ENCODE measurements at regions not wholly inside any gene's neighbourhood (a gene's known extent, or its start where the extent isn't known, plus 50 kb on each side); places are given as distances from the start of the nearest gene placed in this dataset.

DNA sequence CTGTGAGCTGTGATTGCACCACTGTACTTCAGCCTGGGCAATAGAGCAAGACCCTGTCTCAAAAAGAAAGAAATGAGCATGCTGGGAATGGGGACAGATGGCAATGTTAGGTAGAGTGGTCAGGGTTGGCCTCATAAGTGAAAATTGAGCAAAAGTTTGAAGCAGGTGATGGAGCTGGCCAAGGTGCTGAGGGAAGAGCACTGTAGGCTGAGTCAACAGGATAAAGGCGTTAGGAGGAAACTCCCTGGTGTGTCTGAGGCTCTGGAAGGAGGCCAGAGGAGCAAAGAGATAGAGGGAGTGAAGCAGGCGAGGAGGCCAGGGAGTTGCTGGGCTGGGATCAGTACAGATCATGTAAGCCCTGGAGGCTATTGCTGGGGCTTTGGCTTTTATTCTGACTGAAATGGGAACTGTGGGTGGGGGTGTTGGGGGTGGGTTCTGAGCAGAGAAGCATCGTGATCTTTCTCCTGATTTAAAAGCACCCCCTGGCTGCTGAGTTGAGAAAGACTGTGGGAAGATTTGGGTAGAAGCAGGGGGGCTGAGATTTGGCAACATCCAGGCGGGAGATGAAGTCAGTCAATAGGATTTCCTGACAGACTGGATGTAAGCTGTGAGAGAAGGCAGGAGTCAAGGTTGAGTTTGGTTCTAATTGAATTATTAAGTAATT is 52.5 kb upstream of the VKORC1L1 start:
- no peaks in the 10 kb centered on the region for H3K27me3 ChIP-seq (ENCODE audit: insufficient read depth, low read length)
- H2AFZ ChIP-seq (ENCODE audit: low read depth, low read length), result no peak overlapping the region
- Mint-ChIP-seq H3K27ac (ENCODE audit: unreplicated experiment) (no peak overlapping the region), H3K36me3 (ENCODE audit: low read depth, unreplicated experiment) (peaks cover under 1% of the 10 kb centered on the region), H3K27me3 (ENCODE audit: low read depth, unreplicated experiment) (peaks cover 10% of the 10 kb centered on the region), H3K4me3 (ENCODE audit: unreplicated experiment) (no peak overlapping the region), H3K9me3 (ENCODE audit: unreplicated experiment) (peaks cover 3% of the 10 kb centered on the region), H3K4me1 (ENCODE audit: low read depth, unreplicated experiment) (no peaks in the 10 kb centered on the region)
- no peaks in the 10 kb centered on the region for H4K20me1 ChIP-seq (ENCODE audit: insufficient read depth, low read length)
- no peak for DNase-seq (ENCODE audit: low read depth)
- H3K4me2 ChIP-seq (ENCODE audit: low read length), result no peak overlapping the region
- H3K9ac ChIP-seq (ENCODE audit: low read length), result no peak overlapping the region
- H3K36me3 ChIP-seq (ENCODE audit: insufficient read depth, low read length), result no peaks in the 10 kb centered on the region
- no peak overlapping the region for H3K27ac ChIP-seq (ENCODE audit: low read depth, low read length)
- H3K4me1 ChIP-seq (ENCODE audit: insufficient read depth, low read length), result no peaks in the 10 kb centered on the region
- no peak for FAIRE-seq
- H3K4me3 ChIP-seq (ENCODE audit: insufficient read depth, low read depth, low read length), result no peak overlapping the region
- no peak for TF ChIP-seq EZH2 (IDR thresholded peaks at IDR 0.05; ENCODE audit: insufficient read depth, low read length)
- TF ChIP-seq, protein P1, sequence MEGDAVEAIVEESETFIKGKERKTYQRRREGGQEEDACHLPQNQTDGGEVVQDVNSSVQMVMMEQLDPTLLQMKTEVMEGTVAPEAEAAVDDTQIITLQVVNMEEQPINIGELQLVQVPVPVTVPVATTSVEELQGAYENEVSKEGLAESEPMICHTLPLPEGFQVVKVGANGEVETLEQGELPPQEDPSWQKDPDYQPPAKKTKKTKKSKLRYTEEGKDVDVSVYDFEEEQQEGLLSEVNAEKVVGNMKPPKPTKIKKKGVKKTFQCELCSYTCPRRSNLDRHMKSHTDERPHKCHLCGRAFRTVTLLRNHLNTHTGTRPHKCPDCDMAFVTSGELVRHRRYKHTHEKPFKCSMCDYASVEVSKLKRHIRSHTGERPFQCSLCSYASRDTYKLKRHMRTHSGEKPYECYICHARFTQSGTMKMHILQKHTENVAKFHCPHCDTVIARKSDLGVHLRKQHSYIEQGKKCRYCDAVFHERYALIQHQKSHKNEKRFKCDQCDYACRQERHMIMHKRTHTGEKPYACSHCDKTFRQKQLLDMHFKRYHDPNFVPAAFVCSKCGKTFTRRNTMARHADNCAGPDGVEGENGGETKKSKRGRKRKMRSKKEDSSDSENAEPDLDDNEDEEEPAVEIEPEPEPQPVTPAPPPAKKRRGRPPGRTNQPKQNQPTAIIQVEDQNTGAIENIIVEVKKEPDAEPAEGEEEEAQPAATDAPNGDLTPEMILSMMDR (IDR thresholded peaks at IDR 0.05; ENCODE audit: insufficient read depth, low read depth, low read length), result no peak
- no peaks in the 10 kb centered on the region for H3K79me2 ChIP-seq (ENCODE audit: insufficient read depth, low read length)
- no peaks in the 10 kb centered on the region for H3K9me3 ChIP-seq (ENCODE audit: insufficient read depth, low read depth, low read length)
